HG03103 (cell line): ENCODE measurements at regions not wholly inside any gene's neighbourhood (a gene's known extent, or its start where the extent isn't known, plus 50 kb on each side); places are given as distances from the start of the nearest gene placed in this dataset.
"Not testable (repeated sequence)": the region's sequence is repeated elsewhere in the genome, so short reads cannot be mapped to it uniquely, and the experiment has no call there.

Source experiments
- ATAC-seq: cut with Tn5 transposase; IDR thresholded peaks from one replicate; pipeline ENCODE4 v1.9.1; 2021; ENCODE audit warnings: low read depth; ENCODE audit not compliant: unreplicated experiment

DNA sequence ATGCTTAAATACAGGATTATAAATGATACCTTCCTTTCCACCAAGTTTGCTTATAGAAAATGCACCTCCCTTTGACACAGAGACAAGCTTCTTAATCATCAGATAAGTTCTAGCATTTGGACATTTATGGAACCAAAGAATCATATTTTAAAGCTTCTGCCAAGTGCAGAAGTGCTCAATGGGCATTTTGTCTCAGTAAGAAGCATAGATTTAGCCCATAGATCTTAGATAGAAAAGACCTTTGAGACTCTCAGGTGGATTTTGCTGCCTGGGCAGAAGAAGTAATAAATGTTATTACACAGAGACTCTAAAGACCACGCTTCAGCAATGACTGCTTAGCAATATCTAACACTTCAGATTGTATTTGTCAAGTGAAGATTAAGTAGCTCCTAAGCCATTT, 174.6 kb downstream of the VEGFC start:
- no peak for ATAC-seq

DNA sequence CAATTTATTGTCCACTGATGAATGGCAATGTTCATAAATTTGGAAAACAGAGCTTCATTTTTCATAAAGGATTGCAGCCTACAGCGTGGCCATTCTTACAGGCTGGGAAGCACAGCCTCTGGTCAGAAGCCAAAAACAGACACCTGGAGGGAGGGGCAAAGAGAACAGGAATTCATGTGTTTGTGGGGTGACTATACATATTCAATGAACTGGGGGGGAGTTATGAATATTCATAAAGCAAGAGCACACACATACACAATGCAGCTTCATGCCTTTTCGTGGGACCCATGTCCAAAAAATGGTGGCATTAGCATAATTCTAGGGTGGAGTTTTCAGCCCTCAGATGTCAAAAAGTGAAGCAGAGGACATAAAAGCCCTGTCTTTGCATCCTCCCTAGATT, 173.3 kb downstream of the VEGFC start:
- no peak for ATAC-seq

DNA sequence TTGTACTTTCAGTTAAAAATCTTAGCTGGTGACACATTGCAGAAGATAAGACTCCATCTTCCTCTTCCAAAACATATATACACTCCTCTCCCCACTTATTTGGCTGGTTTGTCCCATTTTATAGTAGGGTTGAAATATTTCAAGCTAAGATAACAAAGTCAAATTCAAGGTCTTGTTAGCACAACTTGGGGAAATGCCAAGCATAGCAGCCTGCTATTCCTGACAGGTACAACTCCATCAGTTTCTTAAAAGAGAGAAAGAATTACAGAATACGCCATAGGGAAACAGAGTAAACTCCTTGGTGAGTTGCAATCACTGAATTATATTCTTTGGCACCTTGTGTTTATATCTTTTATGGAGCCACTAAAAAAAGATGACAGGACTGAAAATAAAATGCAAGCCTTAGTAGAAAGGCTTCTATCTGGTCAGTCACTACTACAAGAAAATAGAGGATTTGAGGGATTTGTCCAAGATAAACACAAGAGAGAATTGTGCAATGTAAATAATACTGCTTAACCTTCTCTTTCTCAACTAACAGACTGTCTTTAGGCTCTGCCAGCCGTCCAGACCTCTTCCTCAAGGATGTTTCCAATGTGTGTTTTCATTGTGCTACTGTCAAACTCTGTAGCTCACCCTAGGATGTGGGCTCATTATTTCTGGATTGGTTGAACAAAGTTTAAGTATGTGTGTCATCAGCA, 170.3 kb downstream of the VEGFC start:
- ATAC-seq, result no peak

DNA sequence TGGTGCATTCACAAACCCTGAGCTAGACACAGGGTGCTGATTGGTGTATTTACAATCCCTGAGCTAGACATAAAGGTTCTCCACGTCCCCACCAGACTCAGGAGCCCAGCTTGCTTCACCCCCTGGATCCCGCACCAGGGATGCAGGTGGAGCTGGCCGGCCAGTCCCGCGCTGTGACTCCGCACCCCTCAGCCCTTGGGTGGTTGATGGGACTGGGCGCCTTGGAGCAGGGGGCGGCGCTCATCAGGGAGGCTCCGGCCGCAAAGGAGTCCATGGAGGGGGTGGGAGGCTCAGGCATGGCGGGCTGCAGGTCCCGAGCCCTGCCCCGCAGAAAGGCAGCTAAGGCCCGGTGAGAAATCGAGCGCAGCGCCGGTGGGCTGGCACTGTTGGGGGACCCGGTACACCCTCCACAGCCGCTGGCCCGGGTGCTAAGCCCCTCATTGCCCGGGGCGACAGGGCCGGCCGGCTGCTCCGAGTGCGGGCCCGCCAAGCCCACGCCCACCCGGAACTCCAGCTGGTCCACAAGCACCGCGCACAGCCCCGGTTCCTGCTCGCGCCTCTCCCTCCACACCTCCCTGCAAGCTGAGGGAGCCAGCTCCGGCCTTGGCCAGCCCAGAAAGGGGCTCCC, 167.6 kb downstream of the VEGFC start:
- not testable (repeated sequence) for ATAC-seq

DNA sequence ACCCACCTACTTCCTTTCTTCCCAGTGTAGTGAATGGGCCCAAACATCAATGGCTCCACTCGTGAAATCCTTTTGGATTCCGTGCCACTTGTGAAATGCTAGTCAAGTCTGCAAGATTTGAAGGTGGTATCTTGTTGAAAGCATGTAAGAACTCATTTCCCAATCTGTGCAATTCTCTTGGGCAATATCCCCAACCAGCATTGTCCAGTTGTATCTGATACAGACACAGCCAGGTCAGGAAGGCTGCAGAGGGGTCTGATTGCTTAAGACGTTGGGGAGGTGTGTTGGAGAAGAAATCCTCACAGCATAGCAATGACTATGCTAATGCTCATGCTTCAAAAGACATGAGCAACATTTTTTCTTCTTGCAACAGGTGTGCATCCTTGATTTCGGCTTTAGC, 164.8 kb downstream of the VEGFC start:
- no peak for ATAC-seq

DNA sequence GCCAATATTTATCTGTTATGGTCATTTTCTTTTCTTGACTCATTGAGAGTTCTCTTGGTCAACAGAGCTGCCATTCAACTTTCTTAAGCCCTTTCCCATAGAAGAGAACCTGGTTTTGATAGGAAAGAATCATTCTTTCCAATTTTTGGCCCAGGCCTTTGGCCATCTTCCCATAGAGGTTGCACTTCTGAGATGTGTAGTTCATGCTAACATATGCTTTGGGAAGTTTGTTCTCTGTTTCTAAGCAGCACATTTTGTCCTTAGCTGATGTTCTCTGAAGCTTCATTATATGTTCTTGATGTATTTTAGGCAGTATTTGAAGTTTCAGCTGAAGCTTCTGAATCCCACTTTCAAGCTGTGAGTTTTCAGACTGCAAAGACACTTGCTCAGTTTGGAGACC, 161.1 kb downstream of the VEGFC start:
- ATAC-seq, result no peak
